ENCODE measurements at regions not wholly inside any gene's neighbourhood (a gene's known extent, or its start where the extent isn't known, plus 50 kb on each side); places are given as distances from the start of the nearest gene placed in this dataset.

DNA sequence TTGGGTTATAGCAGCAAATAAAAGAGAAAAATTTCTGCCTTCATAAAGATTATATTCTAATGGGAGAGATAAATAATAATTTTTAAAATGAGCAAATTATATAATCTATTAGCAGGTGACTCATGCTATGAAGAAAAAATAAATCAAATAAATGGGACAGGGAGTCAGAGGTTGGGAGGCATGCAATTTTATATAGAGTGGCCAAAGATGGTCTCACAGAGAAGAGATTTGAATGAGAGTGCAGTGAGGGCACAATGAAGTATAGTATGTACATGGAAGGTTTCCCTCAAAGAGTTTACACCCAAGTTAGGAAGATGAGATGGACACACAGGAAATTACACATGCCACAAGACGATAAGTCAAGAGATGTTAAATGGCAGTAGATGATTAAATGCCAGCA, 369.4 kb downstream of the TXNL1 start:
- TF ChIP-seq, protein P1, sequence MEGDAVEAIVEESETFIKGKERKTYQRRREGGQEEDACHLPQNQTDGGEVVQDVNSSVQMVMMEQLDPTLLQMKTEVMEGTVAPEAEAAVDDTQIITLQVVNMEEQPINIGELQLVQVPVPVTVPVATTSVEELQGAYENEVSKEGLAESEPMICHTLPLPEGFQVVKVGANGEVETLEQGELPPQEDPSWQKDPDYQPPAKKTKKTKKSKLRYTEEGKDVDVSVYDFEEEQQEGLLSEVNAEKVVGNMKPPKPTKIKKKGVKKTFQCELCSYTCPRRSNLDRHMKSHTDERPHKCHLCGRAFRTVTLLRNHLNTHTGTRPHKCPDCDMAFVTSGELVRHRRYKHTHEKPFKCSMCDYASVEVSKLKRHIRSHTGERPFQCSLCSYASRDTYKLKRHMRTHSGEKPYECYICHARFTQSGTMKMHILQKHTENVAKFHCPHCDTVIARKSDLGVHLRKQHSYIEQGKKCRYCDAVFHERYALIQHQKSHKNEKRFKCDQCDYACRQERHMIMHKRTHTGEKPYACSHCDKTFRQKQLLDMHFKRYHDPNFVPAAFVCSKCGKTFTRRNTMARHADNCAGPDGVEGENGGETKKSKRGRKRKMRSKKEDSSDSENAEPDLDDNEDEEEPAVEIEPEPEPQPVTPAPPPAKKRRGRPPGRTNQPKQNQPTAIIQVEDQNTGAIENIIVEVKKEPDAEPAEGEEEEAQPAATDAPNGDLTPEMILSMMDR (IDR thresholded peaks at IDR 0.05; ENCODE audit: low read depth, low read length) = no peak
- Histone ChIP-seq H3K4me3 (ENCODE audit: low read depth, low read length) (no peak overlapping the region), H3K9me3 (ENCODE audit: control insufficient read depth, insufficient read depth, low read length) (no peaks in the 10 kb centered on the region), H3K27ac (ENCODE audit: low read depth, low read length) (no peak overlapping the region), H3K27me3 (ENCODE audit: control insufficient read depth, insufficient read depth, low read length) (no peaks in the 10 kb centered on the region)
- ChIA-PET CTCF (no interaction called here), POLR2A (no interaction called here)
- DNase-seq (ENCODE audit: low read depth, low spot score) = no peak

DNA sequence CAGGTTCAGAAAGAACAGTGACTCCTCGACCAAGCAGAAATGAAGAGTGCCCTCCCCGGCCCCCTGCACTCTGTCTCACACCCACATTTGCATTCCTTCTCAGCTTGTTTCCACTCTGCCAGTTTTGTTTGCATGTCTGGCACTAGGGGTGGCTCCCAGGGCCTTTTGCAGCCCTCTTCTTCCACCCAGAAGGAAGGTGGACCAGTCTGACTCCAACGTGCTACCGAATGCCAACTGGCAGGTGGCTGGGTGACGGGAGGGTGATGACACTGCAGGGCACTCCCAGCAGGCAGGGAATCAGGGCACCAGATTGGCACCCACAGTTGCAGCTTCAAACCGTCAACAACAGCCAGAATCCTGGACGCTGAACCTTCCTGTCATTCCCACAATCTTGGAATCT, 371.1 kb downstream of the TXNL1 start:
- no peak for DNase-seq (ENCODE audit: low read depth, low spot score)
- Histone ChIP-seq H3K9me3 (ENCODE audit: control insufficient read depth, insufficient read depth, low read length) (no peaks in the 10 kb centered on the region), H3K27me3 (ENCODE audit: control insufficient read depth, insufficient read depth, low read length) (no peaks in the 10 kb centered on the region), H3K27ac (ENCODE audit: low read depth, low read length) (no peak overlapping the region), H3K4me3 (ENCODE audit: low read depth, low read length) (no peak overlapping the region)
- ChIA-PET CTCF (no interaction called here), POLR2A (no interaction called here)
- TF ChIP-seq, protein P1 (IDR thresholded peaks at IDR 0.05; ENCODE audit: low read depth, low read length) = no peak

DNA sequence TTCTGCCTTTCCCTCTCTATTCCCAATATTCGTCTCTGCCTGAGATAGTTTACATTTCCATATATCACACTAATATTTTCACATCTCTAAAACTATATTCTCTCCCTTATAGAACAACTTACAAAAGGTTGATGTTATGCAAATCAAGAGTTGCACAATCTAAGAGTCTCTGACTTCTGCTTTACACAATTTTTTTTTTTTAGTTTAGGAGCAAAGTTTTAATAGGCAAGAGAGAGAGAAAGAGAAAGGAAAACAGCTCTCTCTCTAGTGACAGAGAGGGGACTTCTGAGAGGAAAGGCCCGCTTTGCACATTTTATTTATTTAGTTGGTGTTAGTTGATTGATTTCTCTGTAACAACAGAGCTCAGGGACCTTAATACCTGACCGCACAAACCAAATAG, 380.2 kb downstream of the TXNL1 start:
- Histone ChIP-seq H3K27ac (ENCODE audit: low read depth, low read length) (no peak overlapping the region), H3K4me3 (ENCODE audit: low read depth, low read length) (no peak overlapping the region), H3K9me3 (ENCODE audit: control insufficient read depth, insufficient read depth, low read length) (no peaks in the 10 kb centered on the region), H3K27me3 (ENCODE audit: control insufficient read depth, insufficient read depth, low read length) (no peaks in the 10 kb centered on the region)
- TF ChIP-seq, protein P1 (IDR thresholded peaks at IDR 0.05; ENCODE audit: low read depth, low read length) = no peak
- ChIA-PET CTCF (no interaction called here), POLR2A (no interaction called here)
- no peak for DNase-seq (ENCODE audit: low read depth, low spot score)

DNA sequence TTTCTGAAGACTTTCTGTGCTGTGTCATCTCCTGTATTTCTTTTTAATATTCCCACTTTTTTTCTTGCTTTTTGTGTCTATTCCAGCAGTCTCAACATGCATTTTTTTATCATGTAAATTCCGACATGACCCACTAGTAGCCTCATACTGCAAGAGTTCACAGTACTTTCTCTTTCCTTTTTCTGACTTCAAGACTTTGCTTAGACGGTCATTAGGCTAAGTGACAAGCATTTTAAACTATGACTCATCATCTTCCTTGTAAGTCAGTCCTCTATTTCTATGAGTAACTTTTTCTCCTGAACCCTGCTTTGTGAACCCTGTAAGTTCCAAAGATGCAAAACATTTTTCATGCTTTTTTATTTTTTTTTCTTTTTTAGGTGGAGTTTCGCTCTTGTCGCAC, 381.2 kb downstream of the TXNL1 start:
- POLR2A ChIA-PET = no interaction called here
- Histone ChIP-seq H3K9me3 (ENCODE audit: control insufficient read depth, insufficient read depth, low read length) (no peaks in the 10 kb centered on the region), H3K4me3 (ENCODE audit: low read depth, low read length) (no peak overlapping the region), H3K27me3 (ENCODE audit: control insufficient read depth, insufficient read depth, low read length) (no peaks in the 10 kb centered on the region), H3K27ac (ENCODE audit: low read depth, low read length) (no peak overlapping the region)
- CTCF ChIA-PET = interaction anchor here (0.6 kb wide), 1 partner anchor 309 kb away, joined by 3 read pairs; no protein-coding TSS in a partner anchor
- TF ChIP-seq, protein P1 (IDR thresholded peaks at IDR 0.05; ENCODE audit: low read depth, low read length) = no peak
- DNase-seq (ENCODE audit: low read depth, low spot score) = peak; percentile 34

DNA sequence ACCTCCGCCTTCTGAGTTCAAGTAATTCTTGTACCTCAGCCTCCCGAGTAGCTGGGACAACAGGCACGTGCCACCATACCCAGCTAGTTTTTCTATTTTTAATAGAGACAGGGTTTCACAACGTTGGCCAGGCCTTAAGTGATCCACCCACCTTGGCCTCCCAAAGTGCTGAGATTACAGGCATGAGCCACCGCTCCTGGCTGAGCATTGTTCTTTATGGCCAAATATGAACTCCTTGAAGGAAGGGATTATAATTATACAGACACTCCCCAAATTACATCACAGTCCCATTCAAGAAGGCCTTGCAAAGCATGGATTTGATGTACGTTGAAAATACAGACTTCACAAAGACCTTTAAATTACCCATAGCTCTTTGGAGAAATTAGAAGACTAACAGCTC, 381.7 kb downstream of the TXNL1 start:
- H3K4me3 ChIP-seq (ENCODE audit: low read depth, low read length) = no peak overlapping the region
- DNase-seq (ENCODE audit: low read depth, low spot score) = no peak
- CTCF ChIA-PET = no interaction called here
- TF ChIP-seq, protein P1 (IDR thresholded peaks at IDR 0.05; ENCODE audit: low read depth, low read length) = no peak
- POLR2A ChIA-PET = no interaction called here
- H3K27me3 ChIP-seq (ENCODE audit: control insufficient read depth, insufficient read depth, low read length) = no peaks in the 10 kb centered on the region
- H3K9me3 ChIP-seq (ENCODE audit: control insufficient read depth, insufficient read depth, low read length) = no peaks in the 10 kb centered on the region
- H3K27ac ChIP-seq (ENCODE audit: low read depth, low read length) = no peak overlapping the region

All from AG04450 (cell line).